ENCODE measurements at regions not wholly inside any gene's neighbourhood (a gene's known extent, or its start where the extent isn't known, plus 50 kb on each side); places are given as distances from the start of the nearest gene placed in this dataset.

DNA sequence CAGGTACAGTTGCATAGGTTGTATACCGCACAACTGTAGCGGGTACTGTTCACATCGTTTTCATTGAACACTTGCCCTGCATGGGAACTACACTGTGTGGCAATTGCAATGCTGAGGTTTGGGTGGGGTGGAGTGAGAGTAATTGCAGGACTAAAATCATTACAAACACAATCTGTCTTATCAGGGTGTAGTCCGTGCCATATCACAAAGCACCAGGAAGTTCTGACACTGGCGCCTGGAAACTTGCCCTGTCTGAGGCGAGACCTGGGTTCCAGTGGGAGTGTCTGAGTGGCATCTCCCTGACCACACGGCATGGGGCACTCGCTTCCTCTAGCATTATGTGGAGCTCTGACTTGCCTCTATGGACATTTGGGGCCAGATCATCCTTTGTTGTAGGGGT, 153.4 kb downstream of the RGS9 start:
- ChIA-PET CTCF (no interaction called here), POLR2A (no interaction called here)
- TF ChIP-seq L3MBTL2 (conservative IDR thresholded peaks at IDR 0.05), result no peak
- no peak for TF ChIP-seq NFRKB (IDR thresholded peaks at IDR 0.05)
- no peak for TF ChIP-seq ELF4 (IDR thresholded peaks at IDR 0.05)
- TF ChIP-seq FOXK2 (IDR thresholded peaks at IDR 0.05), result no peak
- TF ChIP-seq SUZ12 (IDR thresholded peaks at IDR 0.05), result no peak
- no peak for TF ChIP-seq TARDBP (IDR thresholded peaks at IDR 0.05)
- no peak for TF ChIP-seq BHLHE40 (IDR thresholded peaks at IDR 0.05; ENCODE audit: borderline replicate concordance)
- TF ChIP-seq SP1 (IDR thresholded peaks at IDR 0.05), result no peak
- no peak for DNase-seq (ENCODE audit: extremely low spot score)

GRCh38 chr17:65290056-65290455, 152.9 kb downstream of the RGS9 start:
- POLR2A ChIA-PET, result no interaction called here
- no peak for TF ChIP-seq LEF1 (IDR thresholded peaks at IDR 0.05; ENCODE audit: borderline replicate concordance)
- TF ChIP-seq FOXM1 (IDR thresholded peaks at IDR 0.05; ENCODE audit: borderline replicate concordance), result no peak
- no peak for TF ChIP-seq TARDBP (IDR thresholded peaks at IDR 0.05)
- no peak for TF ChIP-seq FOXK2 (IDR thresholded peaks at IDR 0.05)
- TF ChIP-seq SUZ12 (IDR thresholded peaks at IDR 0.05), result no peak
- TF ChIP-seq ZNF384 (IDR thresholded peaks at IDR 0.05), result no peak
- TF ChIP-seq NFRKB (IDR thresholded peaks at IDR 0.05), result no peak
- TF ChIP-seq CTBP1 (IDR thresholded peaks at IDR 0.05; ENCODE audit: borderline replicate concordance), result no peak
- no peak for TF ChIP-seq ARNT (IDR thresholded peaks at IDR 0.05)
- no peak for TF ChIP-seq HDGF (IDR thresholded peaks at IDR 0.05; ENCODE audit: borderline replicate concordance)
- no peak for TF ChIP-seq FOXA1 (IDR thresholded peaks at IDR 0.05)
- TF ChIP-seq BHLHE40 (IDR thresholded peaks at IDR 0.05; ENCODE audit: borderline replicate concordance), result no peak
- TF ChIP-seq SP1 (IDR thresholded peaks at IDR 0.05), result no peak
- TF ChIP-seq L3MBTL2 (conservative IDR thresholded peaks at IDR 0.05), result no peak
- TF ChIP-seq ELF4 (IDR thresholded peaks at IDR 0.05), result no peak
- CTCF ChIA-PET, result no interaction called here
- DNase-seq (ENCODE audit: extremely low spot score), result no peak

DNA sequence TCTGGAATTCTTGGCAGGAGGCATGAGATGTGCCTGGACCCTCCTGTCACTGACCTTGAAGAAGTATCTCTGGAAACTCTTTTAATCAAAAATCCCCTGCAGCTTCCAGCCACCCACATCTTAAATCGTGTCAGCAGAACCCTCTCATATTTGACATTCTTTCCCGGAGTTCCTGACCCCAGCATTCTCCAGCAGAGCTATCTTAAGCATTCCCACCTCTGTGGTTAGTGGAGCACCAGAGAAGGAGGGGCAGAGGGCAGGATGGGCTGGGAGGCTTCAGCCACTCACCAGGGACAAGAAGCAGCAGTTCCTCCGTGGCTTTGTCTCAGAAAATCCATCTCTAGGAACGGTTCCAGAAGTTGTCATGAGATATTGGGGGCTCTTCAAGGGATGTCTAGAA, 149.9 kb downstream of the RGS9 start:
- POLR2A ChIA-PET, result no interaction called here
- CTCF ChIA-PET, result interaction anchor here (0.9 kb wide), 1 partner anchor 487 kb away, joined by 4 read pairs; no protein-coding TSS in a partner anchor
- no peak for DNase-seq (ENCODE audit: extremely low spot score)
- TF ChIP-seq SUZ12 (IDR thresholded peaks at IDR 0.05) (no peak), SP1 (IDR thresholded peaks at IDR 0.05) (no peak), HDGF (IDR thresholded peaks at IDR 0.05; ENCODE audit: borderline replicate concordance) (no peak), ELF4 (IDR thresholded peaks at IDR 0.05) (no peak), NFRKB (IDR thresholded peaks at IDR 0.05) (no peak), L3MBTL2 (conservative IDR thresholded peaks at IDR 0.05) (no peak), FOXK2 (IDR thresholded peaks at IDR 0.05) (no peak), FOXA1 (IDR thresholded peaks at IDR 0.05) (no peak), TARDBP (IDR thresholded peaks at IDR 0.05) (no peak), ZNF384 (IDR thresholded peaks at IDR 0.05) (no peak), BHLHE40 (IDR thresholded peaks at IDR 0.05; ENCODE audit: borderline replicate concordance) (no peak), LEF1 (IDR thresholded peaks at IDR 0.05; ENCODE audit: borderline replicate concordance) (no peak), ARNT (IDR thresholded peaks at IDR 0.05) (no peak), FOXM1 (IDR thresholded peaks at IDR 0.05; ENCODE audit: borderline replicate concordance) (no peak), CTBP1 (IDR thresholded peaks at IDR 0.05; ENCODE audit: borderline replicate concordance) (no peak)
- TF ChIP-seq, protein P1, sequence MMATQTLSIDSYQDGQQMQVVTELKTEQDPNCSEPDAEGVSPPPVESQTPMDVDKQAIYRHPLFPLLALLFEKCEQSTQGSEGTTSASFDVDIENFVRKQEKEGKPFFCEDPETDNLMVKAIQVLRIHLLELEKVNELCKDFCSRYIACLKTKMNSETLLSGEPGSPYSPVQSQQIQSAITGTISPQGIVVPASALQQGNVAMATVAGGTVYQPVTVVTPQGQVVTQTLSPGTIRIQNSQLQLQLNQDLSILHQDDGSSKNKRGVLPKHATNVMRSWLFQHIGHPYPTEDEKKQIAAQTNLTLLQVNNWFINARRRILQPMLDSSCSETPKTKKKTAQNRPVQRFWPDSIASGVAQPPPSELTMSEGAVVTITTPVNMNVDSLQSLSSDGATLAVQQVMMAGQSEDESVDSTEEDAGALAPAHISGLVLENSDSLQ (IDR thresholded peaks at IDR 0.05), result no peak

GRCh38 chr17:65283704-65284103, 146.5 kb downstream of the RGS9 start:
- no peak for TF ChIP-seq FOXK2 (IDR thresholded peaks at IDR 0.05)
- no peak for TF ChIP-seq L3MBTL2 (conservative IDR thresholded peaks at IDR 0.05)
- no peak for TF ChIP-seq LEF1 (IDR thresholded peaks at IDR 0.05; ENCODE audit: borderline replicate concordance)
- TF ChIP-seq SUZ12 (IDR thresholded peaks at IDR 0.05), result no peak
- TF ChIP-seq BHLHE40 (IDR thresholded peaks at IDR 0.05; ENCODE audit: borderline replicate concordance), result no peak
- TF ChIP-seq TARDBP (IDR thresholded peaks at IDR 0.05), result no peak
- TF ChIP-seq NFRKB (IDR thresholded peaks at IDR 0.05), result no peak
- TF ChIP-seq SP1 (IDR thresholded peaks at IDR 0.05), result no peak
- no peak for TF ChIP-seq FOXM1 (IDR thresholded peaks at IDR 0.05; ENCODE audit: borderline replicate concordance)
- no peak for TF ChIP-seq ARNT (IDR thresholded peaks at IDR 0.05)
- TF ChIP-seq ELF4 (IDR thresholded peaks at IDR 0.05), result no peak
- no peak for TF ChIP-seq HDGF (IDR thresholded peaks at IDR 0.05; ENCODE audit: borderline replicate concordance)
- no peak for TF ChIP-seq ZNF384 (IDR thresholded peaks at IDR 0.05)
- TF ChIP-seq CTBP1 (IDR thresholded peaks at IDR 0.05; ENCODE audit: borderline replicate concordance), result no peak
- TF ChIP-seq, protein P1 (IDR thresholded peaks at IDR 0.05), result no peak
- POLR2A ChIA-PET, result no interaction called here
- no peak for DNase-seq (ENCODE audit: extremely low spot score)
- CTCF ChIA-PET, result no interaction called here

DNA sequence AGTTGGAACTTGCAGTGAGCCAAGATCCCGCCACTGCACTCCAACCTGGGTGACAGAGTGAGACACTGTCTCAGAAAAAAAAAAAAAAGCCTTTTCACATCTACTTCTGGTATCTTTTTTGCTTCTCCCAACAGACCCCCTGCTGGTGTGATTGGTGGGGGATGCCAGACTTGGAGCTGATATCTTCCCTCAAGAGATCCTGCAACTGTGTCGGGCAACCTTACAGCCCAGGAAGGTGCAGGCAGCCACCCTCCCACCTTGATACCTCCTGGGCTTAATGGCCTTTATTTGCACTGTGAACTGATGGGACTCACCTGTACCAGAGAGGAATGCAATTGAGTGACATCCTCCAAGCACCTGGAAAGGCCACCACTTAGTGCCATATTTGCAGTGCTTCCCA, 142.3 kb downstream of the RGS9 start:
- DNase-seq (ENCODE audit: extremely low spot score), result no peak
- TF ChIP-seq BHLHE40 (IDR thresholded peaks at IDR 0.05; ENCODE audit: borderline replicate concordance), result no peak
- TF ChIP-seq, protein P1 (IDR thresholded peaks at IDR 0.05), result no peak
- no peak for TF ChIP-seq FOXA1 (IDR thresholded peaks at IDR 0.05)
- TF ChIP-seq ZNF384 (IDR thresholded peaks at IDR 0.05), result no peak
- no peak for TF ChIP-seq TARDBP (IDR thresholded peaks at IDR 0.05)
- no peak for TF ChIP-seq ARNT (IDR thresholded peaks at IDR 0.05)
- no peak for TF ChIP-seq L3MBTL2 (conservative IDR thresholded peaks at IDR 0.05)
- TF ChIP-seq ELF4 (IDR thresholded peaks at IDR 0.05), result no peak
- TF ChIP-seq CTBP1 (IDR thresholded peaks at IDR 0.05; ENCODE audit: borderline replicate concordance), result no peak
- no peak for TF ChIP-seq SUZ12 (IDR thresholded peaks at IDR 0.05)
- TF ChIP-seq NFRKB (IDR thresholded peaks at IDR 0.05), result no peak
- CTCF ChIA-PET, result interaction anchor here (0.6 kb wide), 1 partner anchor 882 kb away, joined by 6 read pairs; no protein-coding TSS in a partner anchor
- POLR2A ChIA-PET, result no interaction called here

GRCh38 chr17:65278820-65279184, 141.6 kb downstream of the RGS9 start:
- CTCF ChIA-PET, result no interaction called here
- no peak for DNase-seq (ENCODE audit: extremely low spot score)
- TF ChIP-seq NFRKB (IDR thresholded peaks at IDR 0.05) (no peak), ELF4 (IDR thresholded peaks at IDR 0.05) (no peak)
- POLR2A ChIA-PET, result no interaction called here

Data from HEK293T (cell line).